HT-29 (cell line): ENCODE measurements at regions not wholly inside any gene's neighbourhood (a gene's known extent, or its start where the extent isn't known, plus 50 kb on each side); places are given as distances from the start of the nearest gene placed in this dataset.
"Not testable (repeated sequence)": the region's sequence is repeated elsewhere in the genome, so short reads cannot be mapped to it uniquely, and the experiment has no call there.

ENCODE experiments used
- DNase-seq: peaks from one replicate; pipeline ENCODE4 v3.0.0-alpha.2; 2015; ENCODE audit warnings: low spot score

DNA sequence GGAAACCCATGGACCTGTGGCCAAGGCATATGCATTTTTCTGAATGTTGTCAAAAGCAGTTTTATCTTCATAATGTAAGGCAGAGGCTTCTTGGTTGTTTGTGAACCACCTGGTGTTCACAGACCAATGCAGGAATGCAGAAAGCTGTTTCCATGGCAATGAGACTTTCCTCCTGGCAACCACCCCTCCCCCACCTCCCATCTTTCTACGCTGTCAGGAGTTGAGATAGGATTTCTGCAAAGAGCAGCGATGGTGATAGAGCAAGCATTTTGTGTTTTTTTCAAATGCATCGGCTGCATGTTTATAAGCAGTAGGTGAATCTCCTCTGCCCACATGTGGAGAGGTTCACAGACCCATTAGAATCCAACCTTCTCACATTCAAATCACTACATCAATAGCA lies 114.1 kb upstream of the SMLR1 start:
- no peak for DNase-seq

DNA sequence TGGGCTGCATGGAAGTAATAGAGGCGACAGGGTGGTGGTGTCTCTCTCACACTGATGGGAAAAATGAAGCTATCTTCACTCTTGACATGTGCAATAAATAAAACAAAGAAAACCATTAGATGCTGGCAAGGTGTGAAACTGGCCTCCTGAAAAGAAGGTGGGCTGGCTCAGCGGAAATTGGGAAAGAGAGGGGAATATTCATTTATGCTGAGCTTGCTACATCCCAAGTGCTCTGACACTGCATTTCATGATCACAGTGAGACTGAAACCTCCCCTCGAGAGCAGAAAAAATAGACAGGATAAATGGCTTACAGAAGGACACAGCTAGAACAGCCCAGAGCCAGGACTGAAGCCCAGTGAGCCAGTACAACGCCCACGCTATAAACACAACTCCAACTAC lies 112.1 kb upstream of the SMLR1 start:
- no peak for DNase-seq

GRCh38 chr6:130716466-130716865 lies 110.7 kb upstream of the SMLR1 start:
- no peak for DNase-seq

GRCh38 chr6:130717657-130718056 lies 109.5 kb upstream of the SMLR1 start:
- DNase-seq = no peak

DNA sequence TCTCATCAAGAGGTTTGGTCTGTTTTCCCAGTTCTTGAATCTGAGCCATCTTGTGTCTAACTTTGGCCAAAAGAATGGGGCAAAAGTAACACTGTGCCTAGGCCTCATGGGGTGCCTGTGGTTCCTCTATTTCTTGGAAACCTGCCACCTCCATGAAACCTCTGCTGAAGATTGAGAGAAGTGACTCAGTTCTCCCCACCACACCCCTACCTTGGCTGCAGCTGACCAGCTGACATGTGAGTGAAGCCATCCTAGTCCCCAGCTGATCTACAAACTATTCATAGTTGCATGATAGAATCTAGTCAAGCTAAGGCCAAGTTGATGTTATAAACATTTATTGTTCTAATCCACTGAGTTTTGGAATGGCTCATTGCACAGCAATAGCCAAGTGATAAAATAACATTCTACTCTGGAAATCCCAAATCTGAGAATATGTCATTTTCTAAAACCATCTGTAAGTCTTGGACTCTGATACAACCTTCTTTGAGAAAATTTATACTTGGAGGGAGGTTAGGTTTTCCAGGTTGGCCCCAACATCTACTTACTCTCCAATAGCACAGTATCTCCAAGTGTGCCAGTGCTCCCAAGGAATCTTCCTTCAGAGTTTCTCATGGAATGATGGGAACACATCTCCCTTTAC lies 107.0 kb upstream of the SMLR1 start:
- no peak for DNase-seq

DNA sequence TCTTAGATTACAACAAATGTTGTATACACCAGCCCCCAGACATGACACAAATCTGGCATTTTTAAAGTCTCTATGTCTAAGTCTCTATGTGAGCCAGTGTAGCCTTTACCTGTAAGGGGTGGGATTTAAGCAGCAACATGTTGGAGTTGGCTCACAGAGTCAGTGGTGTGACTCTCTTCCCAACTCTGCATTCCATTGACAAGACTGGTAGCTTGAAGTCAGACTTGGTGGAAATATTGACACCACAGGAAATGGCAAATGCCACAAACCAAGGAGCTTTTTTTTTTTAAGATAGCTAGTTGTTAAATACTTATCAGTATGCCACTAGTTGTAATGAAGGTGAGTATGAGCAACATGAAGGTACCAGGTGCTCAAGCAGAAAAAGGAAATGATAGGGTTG lies 103.1 kb upstream of the SMLR1 start:
- DNase-seq = no peak

DNA sequence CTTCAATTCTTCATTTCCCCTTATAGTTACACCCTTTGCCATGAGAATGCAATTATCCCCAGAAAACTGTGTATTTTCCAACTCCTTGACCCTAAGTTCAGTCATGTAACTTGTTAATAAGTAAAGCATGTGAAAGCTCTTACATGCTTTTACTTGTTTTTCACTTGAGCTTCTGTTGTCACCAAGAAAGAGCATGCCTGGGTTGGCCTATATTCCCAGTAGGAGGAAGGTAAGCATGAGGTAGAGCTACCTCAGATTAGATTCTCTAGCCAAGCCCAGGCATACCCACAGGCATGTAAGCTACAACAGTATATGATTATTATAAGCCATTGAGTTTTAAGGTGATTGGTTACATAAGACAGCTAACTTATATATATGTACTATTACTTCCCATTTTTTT lies 101.7 kb upstream of the SMLR1 start:
- no peak for DNase-seq

GRCh38 chr6:130728064-130728463 lies 99.1 kb upstream of the SMLR1 start:
- DNase-seq = not testable (repeated sequence)

DNA sequence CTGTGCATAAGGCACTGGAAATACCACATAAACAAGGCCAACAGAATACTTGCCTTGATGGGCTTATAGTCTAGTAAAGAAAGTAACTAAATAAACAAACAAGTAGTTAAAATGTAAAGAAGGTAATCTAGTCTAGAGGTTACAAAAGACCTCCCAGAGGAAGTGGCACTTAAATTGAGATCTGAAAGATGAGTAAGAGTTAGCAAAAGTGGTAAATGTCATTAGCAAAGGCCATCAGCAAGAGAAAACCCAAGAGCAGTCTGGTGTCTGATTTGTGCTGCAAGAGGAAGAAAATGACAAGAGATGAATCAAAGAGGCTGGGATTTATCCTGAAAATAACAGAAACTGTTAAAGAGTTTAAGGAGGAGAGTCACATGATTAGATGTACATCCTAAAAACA lies 96.6 kb upstream of the SMLR1 start:
- no peak for DNase-seq

DNA sequence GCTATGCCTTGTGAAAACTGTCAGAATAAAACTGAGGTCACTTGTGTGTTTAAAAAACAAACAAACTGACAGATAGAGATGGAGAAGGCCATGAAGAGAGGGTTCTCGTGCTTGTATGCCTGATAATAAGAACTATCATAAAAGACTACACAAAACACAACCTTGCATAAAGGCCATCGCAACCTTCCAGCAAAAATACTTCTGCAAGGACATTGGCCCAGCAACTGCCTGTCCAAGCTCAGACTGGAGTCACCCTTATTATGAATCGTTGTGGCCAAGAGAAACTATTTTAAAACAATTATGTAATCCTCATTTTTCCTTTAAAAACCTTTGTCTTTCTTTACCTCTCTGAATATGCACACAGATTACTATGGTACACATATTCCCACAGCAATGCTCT lies 93.0 kb upstream of the SMLR1 start:
- no peak for DNase-seq

GRCh38 chr6:130740308-130740707 lies 86.9 kb upstream of the SMLR1 start:
- DNase-seq = no peak

- no peak for DNase-seq
Measured at GRCh38 chr6:130742131-130742681, 85.0 kb upstream of the SMLR1 start.

GRCh38 chr6:130743175-130743574 lies 84.0 kb upstream of the SMLR1 start:
- peak; percentile 2 for DNase-seq

DNA sequence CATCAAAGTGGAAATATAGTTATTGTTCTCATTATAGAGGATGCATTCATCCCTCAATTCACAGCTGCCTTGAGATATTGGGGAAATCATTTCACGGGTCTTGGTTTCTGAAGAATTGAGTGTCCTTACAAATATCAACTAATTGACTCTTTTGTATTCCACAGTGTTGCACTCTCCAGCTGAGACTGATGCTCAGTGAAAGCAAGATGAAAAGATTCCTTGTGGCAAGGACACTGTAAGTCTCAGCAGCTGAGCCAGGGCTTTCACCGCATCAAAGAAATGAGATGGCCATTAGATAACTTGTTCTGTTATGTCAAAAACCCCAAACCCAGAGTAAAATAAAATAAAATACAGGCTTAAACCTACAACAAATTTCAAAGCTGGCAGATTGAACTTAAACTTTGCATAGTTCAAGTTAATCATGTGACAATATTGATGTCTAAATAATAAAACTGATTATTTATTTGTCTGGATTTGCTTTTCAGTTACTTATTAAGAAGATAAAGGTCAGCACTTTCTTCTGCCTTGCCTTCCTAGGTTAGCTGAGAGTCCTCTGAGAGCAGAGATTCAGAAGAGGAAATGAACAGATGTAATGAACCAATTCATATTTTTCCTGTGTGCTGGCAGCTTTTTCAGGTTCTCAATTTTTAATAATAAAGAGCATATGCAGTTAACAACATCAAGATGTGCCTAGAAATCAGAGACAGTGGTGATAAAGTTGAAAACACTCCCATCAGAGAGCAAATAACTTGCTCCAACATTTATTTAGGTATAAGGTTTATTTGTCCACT lies 82.4 kb upstream of the SMLR1 start:
- no peak for DNase-seq

- DNase-seq = no peak
Measured at GRCh38 chr6:130748041-130748440, 79.2 kb upstream of the SMLR1 start.

DNA sequence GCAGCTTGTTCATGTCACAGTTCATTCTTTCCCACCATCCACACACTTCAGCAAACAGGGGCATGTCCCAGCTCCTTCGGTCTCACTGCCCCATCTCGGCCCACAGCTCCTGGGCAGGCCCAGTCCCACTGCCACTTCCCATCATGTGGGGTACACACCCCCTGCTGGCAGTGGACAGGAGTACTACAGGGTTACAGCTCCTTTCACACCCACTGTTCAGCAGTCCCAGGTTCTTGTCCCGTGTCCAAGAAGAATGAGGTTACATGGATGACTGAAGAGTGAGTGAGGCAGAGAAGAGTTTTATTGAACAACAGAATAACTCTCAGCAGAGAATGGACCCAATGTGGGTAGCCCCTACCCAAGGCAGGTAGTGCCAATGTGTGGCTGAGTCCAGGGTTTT lies 77.8 kb upstream of the SMLR1 start:
- no peak for DNase-seq

DNA sequence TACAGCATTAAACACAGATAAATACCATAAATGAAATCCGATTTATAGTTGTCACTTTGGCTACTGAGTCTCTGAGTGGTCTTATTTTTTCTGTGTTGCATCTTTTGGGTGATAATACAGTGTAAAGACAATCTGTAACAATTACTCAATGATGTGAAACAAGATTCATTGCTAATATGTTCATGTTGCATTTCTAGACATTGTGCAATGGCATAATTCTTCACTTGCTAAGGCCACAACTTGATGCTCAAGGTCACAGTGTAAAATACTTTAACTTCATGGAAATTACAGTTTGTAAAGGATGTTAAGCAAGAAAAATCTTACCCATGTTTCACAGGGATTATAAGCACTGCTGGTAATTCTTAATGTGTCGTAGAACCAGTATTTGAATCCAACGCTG lies 74.9 kb upstream of the SMLR1 start:
- no peak for DNase-seq

- DNase-seq = no peak
Measured at GRCh38 chr6:130754786-130755367, 72.3 kb upstream of the SMLR1 start.

DNA sequence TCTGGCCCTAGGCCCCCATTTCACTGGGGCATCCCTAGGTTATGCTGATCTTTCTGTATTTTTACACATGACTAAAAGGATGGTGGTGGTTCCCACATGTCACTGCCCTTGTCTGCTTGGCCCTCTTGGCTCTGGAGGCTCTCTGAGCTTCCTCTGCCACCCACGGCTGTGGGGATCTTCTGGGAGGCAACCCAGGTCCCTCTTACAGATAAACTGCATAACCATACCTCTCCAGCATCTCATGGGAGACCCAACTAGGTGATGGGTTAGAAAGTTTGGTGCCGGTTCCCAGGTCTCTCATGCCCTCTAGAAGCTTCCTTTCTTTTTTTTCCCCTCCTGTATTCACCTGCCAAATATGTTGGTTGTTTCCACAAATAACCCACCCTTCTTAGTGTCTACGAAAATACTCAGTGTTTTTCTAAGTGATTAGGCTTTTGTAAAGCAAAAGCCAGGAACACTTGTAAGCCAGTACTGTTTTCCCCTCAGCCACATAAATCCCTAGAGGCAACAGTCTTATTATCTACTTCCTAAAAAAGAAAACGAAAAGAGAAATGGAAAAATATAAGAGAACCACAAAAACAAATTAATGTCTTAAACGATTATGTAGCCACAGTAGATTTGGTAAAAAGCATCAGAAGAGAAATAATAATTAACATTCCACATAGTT lies 71.7 kb upstream of the SMLR1 start:
- no peak for DNase-seq

DNA sequence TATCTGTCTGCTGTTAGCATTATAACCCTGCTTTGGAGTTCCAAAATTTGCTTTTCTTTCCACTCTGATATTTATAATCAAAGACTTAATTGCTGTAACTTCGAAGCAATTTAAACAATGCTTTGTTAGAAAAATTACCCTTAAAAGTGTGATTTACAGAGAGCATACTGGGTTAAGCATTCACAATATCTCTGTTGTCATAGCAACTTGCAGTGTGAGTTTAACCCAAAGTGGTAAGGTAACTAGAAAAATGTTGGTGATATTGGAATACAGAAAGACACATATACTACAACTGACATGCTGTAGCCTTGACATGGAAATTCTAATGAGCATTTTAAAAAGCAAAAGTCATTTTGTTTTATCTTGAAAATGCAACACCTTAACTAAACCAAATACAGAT lies 70.4 kb upstream of the SMLR1 start:
- DNase-seq = no peak

GRCh38 chr6:130758813-130759212 lies 68.4 kb upstream of the SMLR1 start:
- no peak for DNase-seq

GRCh38 chr6:130760006-130760405 lies 67.2 kb upstream of the SMLR1 start:
- peak; percentile 55 for DNase-seq
